ENCODE measurements at regions not wholly inside any gene's neighbourhood (a gene's known extent, or its start where the extent isn't known, plus 50 kb on each side); places are given as distances from the start of the nearest gene placed in this dataset.

- Histone ChIP-seq H3K27ac (ENCODE audit: low read depth in 1 of 3, low read length in 2 of 3) (no peak overlapping the region), H3K9me3 (ENCODE audit: control insufficient read depth in 2 of 2, insufficient read depth in 1 of 2, low read depth in 1 of 2, low read length in 1 of 2) (no peaks in the 10 kb centered on the region), H3K4me3 (ENCODE audit: low read depth in 1 of 3, low read length in 3 of 3) (no peak overlapping the region), H3K4me1 (ENCODE audit: control insufficient read depth in 3 of 3, insufficient read depth in 2 of 3, low read depth in 1 of 3, low read length in 2 of 3) (no peaks in the 10 kb centered on the region), H3K27me3 (ENCODE audit: control insufficient read depth in 3 of 3, insufficient read depth in 3 of 3, low read length in 3 of 3) (no peaks in the 10 kb centered on the region), H3K36me3 (ENCODE audit: control insufficient read depth in 3 of 3, insufficient read depth in 2 of 3, low read depth in 1 of 3, low read length in 3 of 3) (no peaks in the 10 kb centered on the region)
- WGBS, 3 donors: 64 to 67% (median 67%) methylated on average over 3 of the region's 3 CpGs
- no peak for DNase-seq
- FAIRE-seq: no peak
Measured at GRCh38 chr5:143682929-143683386, 129.0 kb upstream of the HMHB1 start.

GRCh38 chr5:143682246-143682905 lies 129.6 kb upstream of the HMHB1 start:
- no peaks in the 10 kb centered on the region for H3K9me3 ChIP-seq (ENCODE audit: control insufficient read depth in 2 of 2, insufficient read depth in 1 of 2, low read depth in 1 of 2, low read length in 1 of 2)
- no peak for FAIRE-seq
- H3K4me1 ChIP-seq (ENCODE audit: control insufficient read depth in 3 of 3, insufficient read depth in 2 of 3, low read depth in 1 of 3, low read length in 2 of 3): no peaks in the 10 kb centered on the region
- H3K4me3 ChIP-seq (ENCODE audit: low read depth in 1 of 3, low read length in 3 of 3): no peak overlapping the region
- WGBS, 3 donors: 70 to 90% (median 76%) methylated on average over 2 of the region's 2 CpGs
- no peaks in the 10 kb centered on the region for H3K36me3 ChIP-seq (ENCODE audit: control insufficient read depth in 3 of 3, insufficient read depth in 2 of 3, low read depth in 1 of 3, low read length in 3 of 3)
- no peak for DNase-seq
- no peak overlapping the region for H3K27ac ChIP-seq (ENCODE audit: low read depth in 1 of 3, low read length in 2 of 3)
- no peaks in the 10 kb centered on the region for H3K27me3 ChIP-seq (ENCODE audit: control insufficient read depth in 3 of 3, insufficient read depth in 3 of 3, low read length in 3 of 3)

DNA sequence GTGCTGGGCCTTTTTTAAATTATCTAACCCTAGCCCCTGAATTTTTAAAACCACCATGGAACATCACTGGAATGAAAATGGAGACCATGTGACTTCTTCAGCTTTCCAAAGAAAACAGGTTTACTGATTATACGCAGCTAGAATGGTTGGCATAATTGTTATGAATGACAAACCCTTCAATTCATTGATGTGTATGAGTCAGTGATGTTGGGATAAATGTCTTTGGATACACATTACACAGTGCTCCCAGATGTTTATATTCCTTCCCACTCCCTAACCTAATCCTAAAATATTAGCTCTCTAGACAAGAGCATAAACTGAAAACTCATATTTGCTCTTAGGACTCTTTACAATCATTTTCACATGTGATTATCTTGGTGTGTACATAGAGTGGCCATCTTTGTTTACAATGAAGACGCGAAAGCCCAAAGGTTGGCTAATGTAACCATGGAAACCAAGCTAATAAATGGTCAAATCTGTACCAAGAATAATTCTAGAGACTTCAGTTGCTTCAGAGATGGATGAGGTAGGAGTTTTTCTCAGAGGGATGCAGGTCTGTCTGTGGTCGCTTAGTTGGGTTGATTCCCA lies 131.2 kb upstream of the HMHB1 start:
- WGBS, 3 donors: 66 to 72% (median 72%) methylated on average over 4 of the region's 4 CpGs
- Histone ChIP-seq H3K9me3 (ENCODE audit: control insufficient read depth in 2 of 2, insufficient read depth in 1 of 2, low read depth in 1 of 2, low read length in 1 of 2) (no peaks in the 10 kb centered on the region), H3K4me3 (ENCODE audit: low read depth in 1 of 3, low read length in 3 of 3) (no peak overlapping the region), H3K4me1 (ENCODE audit: control insufficient read depth in 3 of 3, insufficient read depth in 2 of 3, low read depth in 1 of 3, low read length in 2 of 3) (no peaks in the 10 kb centered on the region), H3K27ac (ENCODE audit: low read depth in 1 of 3, low read length in 2 of 3) (no peak overlapping the region), H3K36me3 (ENCODE audit: control insufficient read depth in 3 of 3, insufficient read depth in 2 of 3, low read depth in 1 of 3, low read length in 3 of 3) (no peaks in the 10 kb centered on the region), H3K27me3 (ENCODE audit: control insufficient read depth in 3 of 3, insufficient read depth in 3 of 3, low read length in 3 of 3) (no peaks in the 10 kb centered on the region)
- DNase-seq (peak in 1 of 2 donors; percentile 36), FAIRE-seq (no peak)

DNA sequence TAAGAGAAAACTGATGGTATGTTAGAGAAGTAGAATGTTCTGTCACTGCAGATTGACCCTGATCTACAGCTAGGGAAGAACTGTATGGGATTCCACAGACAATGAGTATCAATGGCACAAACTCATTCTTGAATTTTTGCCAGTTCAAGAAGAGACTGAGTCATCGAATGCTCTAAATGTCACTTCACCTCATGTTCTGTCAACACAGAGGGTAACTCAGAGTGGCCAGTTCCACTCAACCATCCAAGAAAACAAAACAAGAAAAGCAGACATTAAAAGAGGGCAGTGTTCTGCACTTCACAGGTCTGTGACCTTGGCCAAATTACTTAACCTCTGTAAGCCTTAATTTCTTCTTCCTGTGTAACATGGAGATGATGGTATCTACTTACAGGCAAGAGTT lies 132.2 kb upstream of the HMHB1 start:
- Histone ChIP-seq H3K27me3 (ENCODE audit: control insufficient read depth in 3 of 3, insufficient read depth in 3 of 3, low read length in 3 of 3) (no peaks in the 10 kb centered on the region), H3K4me3 (ENCODE audit: low read depth in 1 of 3, low read length in 3 of 3) (no peak overlapping the region), H3K9me3 (ENCODE audit: control insufficient read depth in 2 of 2, insufficient read depth in 1 of 2, low read depth in 1 of 2, low read length in 1 of 2) (no peaks in the 10 kb centered on the region), H3K27ac (ENCODE audit: low read depth in 1 of 3, low read length in 2 of 3) (no peak overlapping the region), H3K36me3 (ENCODE audit: control insufficient read depth in 3 of 3, insufficient read depth in 2 of 3, low read depth in 1 of 3, low read length in 3 of 3) (no peaks in the 10 kb centered on the region), H3K4me1 (ENCODE audit: control insufficient read depth in 3 of 3, insufficient read depth in 2 of 3, low read depth in 1 of 3, low read length in 2 of 3) (no peaks in the 10 kb centered on the region)
- 70 to 74% (median 73%) methylated on average over 1 of the region's 1 CpG for WGBS, 3 donors
- DNase-seq: no peak
- FAIRE-seq: no peak

DNA sequence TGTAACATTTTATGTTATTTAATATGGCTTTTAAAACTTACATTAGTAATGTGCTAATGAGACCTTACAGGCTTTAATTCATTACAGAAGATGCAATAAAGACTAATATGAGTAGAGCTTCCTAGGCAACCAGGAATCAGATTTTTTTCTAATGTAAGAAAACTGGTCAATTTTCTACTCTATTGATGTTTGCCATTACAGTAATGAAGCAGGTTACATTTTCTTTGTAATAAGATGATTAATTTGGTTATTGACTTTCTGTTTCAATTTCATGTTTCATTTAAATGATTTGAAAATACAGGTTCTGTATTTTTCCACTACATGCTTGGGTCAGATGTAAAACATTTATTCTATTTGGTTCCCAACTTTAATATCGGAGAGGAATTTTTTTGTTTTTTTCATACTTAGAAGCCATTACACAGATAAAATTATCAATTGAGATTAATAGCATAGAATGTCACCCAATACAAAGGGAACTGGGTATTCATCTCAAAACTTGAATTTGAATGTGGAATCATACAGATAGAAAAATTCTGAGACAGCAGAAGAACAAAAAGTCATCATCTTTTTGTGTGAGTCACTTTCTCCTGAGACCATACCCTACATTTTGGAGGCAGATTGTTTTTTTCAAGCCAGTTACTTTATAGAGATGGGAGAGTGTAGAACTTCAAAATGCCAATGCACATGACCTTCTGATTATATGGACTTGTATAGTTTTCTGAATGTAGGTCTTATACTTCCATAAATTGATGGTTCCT lies 133.6 kb upstream of the HMHB1 start:
- H3K27ac ChIP-seq (ENCODE audit: low read depth in 1 of 3, low read length in 2 of 3): no peak overlapping the region
- FAIRE-seq (peak; percentile 57), DNase-seq (no peak)
- no peaks in the 10 kb centered on the region for H3K4me1 ChIP-seq (ENCODE audit: control insufficient read depth in 3 of 3, insufficient read depth in 2 of 3, low read depth in 1 of 3, low read length in 2 of 3)
- no peaks in the 10 kb centered on the region for H3K36me3 ChIP-seq (ENCODE audit: control insufficient read depth in 3 of 3, insufficient read depth in 2 of 3, low read depth in 1 of 3, low read length in 3 of 3)
- H3K27me3 ChIP-seq (ENCODE audit: control insufficient read depth in 3 of 3, insufficient read depth in 3 of 3, low read length in 3 of 3): no peaks in the 10 kb centered on the region
- no peaks in the 10 kb centered on the region for H3K9me3 ChIP-seq (ENCODE audit: control insufficient read depth in 2 of 2, insufficient read depth in 1 of 2, low read depth in 1 of 2, low read length in 1 of 2)
- H3K4me3 ChIP-seq (ENCODE audit: low read depth in 1 of 3, low read length in 3 of 3): no peak overlapping the region
- WGBS, 3 donors: 88 to 97% (median 88%) methylated on average over 1 of the region's 1 CpG

GRCh38 chr5:143677403-143677802 lies 134.6 kb upstream of the HMHB1 start:
- WGBS, 3 donors: 94 to 96% (median 95%) methylated on average over 6 of the region's 6 CpGs
- H3K9me3 ChIP-seq (ENCODE audit: control insufficient read depth in 2 of 2, insufficient read depth in 1 of 2, low read depth in 1 of 2, low read length in 1 of 2): no peaks in the 10 kb centered on the region
- H3K27me3 ChIP-seq (ENCODE audit: control insufficient read depth in 3 of 3, insufficient read depth in 3 of 3, low read length in 3 of 3): no peaks in the 10 kb centered on the region
- no peak overlapping the region for H3K27ac ChIP-seq (ENCODE audit: low read depth in 1 of 3, low read length in 2 of 3)
- DNase-seq (no peak), FAIRE-seq (no peak)
- no peaks in the 10 kb centered on the region for H3K36me3 ChIP-seq (ENCODE audit: control insufficient read depth in 3 of 3, insufficient read depth in 2 of 3, low read depth in 1 of 3, low read length in 3 of 3)
- no peaks in the 10 kb centered on the region for H3K4me1 ChIP-seq (ENCODE audit: control insufficient read depth in 3 of 3, insufficient read depth in 2 of 3, low read depth in 1 of 3, low read length in 2 of 3)
- H3K4me3 ChIP-seq (ENCODE audit: low read depth in 1 of 3, low read length in 3 of 3): no peak overlapping the region

GRCh38 chr5:143676802-143677201 lies 135.2 kb upstream of the HMHB1 start:
- Histone ChIP-seq H3K27ac (ENCODE audit: low read depth in 1 of 3, low read length in 2 of 3) (no peak overlapping the region), H3K36me3 (ENCODE audit: control insufficient read depth in 3 of 3, insufficient read depth in 2 of 3, low read depth in 1 of 3, low read length in 3 of 3) (no peaks in the 10 kb centered on the region), H3K4me1 (ENCODE audit: control insufficient read depth in 3 of 3, insufficient read depth in 2 of 3, low read depth in 1 of 3, low read length in 2 of 3) (no peaks in the 10 kb centered on the region), H3K4me3 (ENCODE audit: low read depth in 1 of 3, low read length in 3 of 3) (no peak overlapping the region), H3K27me3 (ENCODE audit: control insufficient read depth in 3 of 3, insufficient read depth in 3 of 3, low read length in 3 of 3) (no peaks in the 10 kb centered on the region), H3K9me3 (ENCODE audit: control insufficient read depth in 2 of 2, insufficient read depth in 1 of 2, low read depth in 1 of 2, low read length in 1 of 2) (no peaks in the 10 kb centered on the region)
- 77 to 90% (median 89%) methylated on average over 1 of the region's 1 CpG for WGBS, 3 donors
- no peak for FAIRE-seq
- no peak for DNase-seq

- no peaks in the 10 kb centered on the region for H3K4me1 ChIP-seq (ENCODE audit: control insufficient read depth in 3 of 3, insufficient read depth in 2 of 3, low read depth in 1 of 3, low read length in 2 of 3)
- no peaks in the 10 kb centered on the region for H3K36me3 ChIP-seq (ENCODE audit: control insufficient read depth in 3 of 3, insufficient read depth in 2 of 3, low read depth in 1 of 3, low read length in 3 of 3)
- no peak for DNase-seq
- H3K4me3 ChIP-seq (ENCODE audit: low read depth in 1 of 3, low read length in 3 of 3): no peak overlapping the region
- H3K27me3 ChIP-seq (ENCODE audit: control insufficient read depth in 3 of 3, insufficient read depth in 3 of 3, low read length in 3 of 3): no peaks in the 10 kb centered on the region
- H3K9me3 ChIP-seq (ENCODE audit: control insufficient read depth in 2 of 2, insufficient read depth in 1 of 2, low read depth in 1 of 2, low read length in 1 of 2): peaks cover 0 to 4% of the 10 kb centered on the region in 2 donors
- no peak overlapping the region for H3K27ac ChIP-seq (ENCODE audit: low read depth in 1 of 3, low read length in 2 of 3)
- no peak for FAIRE-seq
- 93 to 97% (median 94%) methylated on average over 2 of the region's 2 CpGs for WGBS, 3 donors
Measured at GRCh38 chr5:143674469-143674786, 137.5 kb upstream of the HMHB1 start.

Data from small intestine (tissue), 7 donors.